GM12865 (cell line): ENCODE measurements at regions not wholly inside any gene's neighbourhood (a gene's known extent, or its start where the extent isn't known, plus 50 kb on each side); places are given as distances from the start of the nearest gene placed in this dataset.
A peak's percentile ranks its signal among the peaks of the same experiment; 100 is the strongest.
"Not testable (repeated sequence)": the region's sequence is repeated elsewhere in the genome, so short reads cannot be mapped to it uniquely, and the experiment has no call there.

ENCODE experiments used
- DNase-seq: peaks from one replicate; pipeline ENCODE4 v3.0.0; 2010; ENCODE audit warnings: low read depth
- H3K4me3 ChIP-seq: 2 replicates; pipeline ENCODE4 v1.5.1; 2011; ENCODE audit warnings: mild to moderate bottlenecking, low read depth, low read length, control low read depth

DNA sequence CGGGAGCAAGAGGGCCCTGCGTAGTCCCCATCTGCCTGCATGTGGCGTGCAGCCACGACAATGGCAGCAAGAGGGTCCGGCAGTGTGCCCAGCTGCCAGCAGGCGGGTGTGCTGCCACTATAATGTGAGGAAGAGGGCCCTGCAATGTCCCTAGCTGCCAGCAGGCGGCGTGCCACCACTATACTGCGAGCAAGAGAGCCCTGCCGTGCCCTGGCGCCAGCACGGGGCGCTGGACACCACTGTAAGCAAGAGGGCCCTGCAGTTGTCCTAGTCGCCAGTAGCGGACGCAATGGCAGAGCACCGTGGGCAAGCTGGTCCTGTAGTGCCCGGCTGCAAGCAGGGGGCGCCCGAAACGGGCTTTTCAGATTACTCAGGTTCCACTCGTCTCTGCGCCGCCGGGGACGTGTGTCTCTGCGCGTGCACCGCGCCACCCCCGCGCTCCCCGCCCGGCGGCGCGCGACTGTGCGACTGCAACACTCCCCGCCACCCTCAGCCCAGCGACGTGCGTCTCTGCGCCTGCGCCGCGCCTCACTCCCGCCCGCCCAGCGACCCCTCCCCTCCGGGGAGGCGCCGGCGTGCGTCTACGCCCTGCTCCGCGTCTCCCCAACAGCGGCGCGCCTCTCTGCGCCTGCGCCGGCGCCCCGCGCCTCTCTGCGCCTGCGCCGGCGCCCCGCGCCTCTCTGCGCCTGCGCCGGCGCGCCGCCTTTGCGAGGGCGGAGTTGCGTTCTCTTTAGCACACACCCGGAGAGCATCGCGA is 159.4 kb upstream of the FRG2B start:
- not testable (repeated sequence) for H3K4me3 ChIP-seq
- DNase-seq, result peak; percentile 0

DNA sequence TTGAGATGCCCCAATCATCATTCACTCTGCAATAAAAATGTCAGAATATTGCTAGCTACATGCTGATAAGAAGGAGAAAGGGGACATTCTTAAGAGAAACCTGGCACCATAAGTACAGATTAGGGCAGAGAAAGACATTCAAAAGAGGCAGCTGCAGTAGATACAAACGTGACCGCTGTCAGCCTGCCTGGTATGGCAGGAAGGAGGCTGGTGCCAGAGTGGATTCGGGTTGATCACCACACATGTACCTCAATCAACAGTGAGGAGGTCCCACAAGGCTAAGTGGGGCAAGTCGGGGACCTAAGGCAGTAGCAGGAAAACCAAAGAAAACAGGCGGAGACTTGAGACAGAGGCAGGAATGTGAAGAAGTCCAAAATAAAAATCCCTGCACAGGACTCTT is 158.6 kb upstream of the FRG2B start:
- not testable (repeated sequence) for DNase-seq, H3K4me3 ChIP-seq

DNA sequence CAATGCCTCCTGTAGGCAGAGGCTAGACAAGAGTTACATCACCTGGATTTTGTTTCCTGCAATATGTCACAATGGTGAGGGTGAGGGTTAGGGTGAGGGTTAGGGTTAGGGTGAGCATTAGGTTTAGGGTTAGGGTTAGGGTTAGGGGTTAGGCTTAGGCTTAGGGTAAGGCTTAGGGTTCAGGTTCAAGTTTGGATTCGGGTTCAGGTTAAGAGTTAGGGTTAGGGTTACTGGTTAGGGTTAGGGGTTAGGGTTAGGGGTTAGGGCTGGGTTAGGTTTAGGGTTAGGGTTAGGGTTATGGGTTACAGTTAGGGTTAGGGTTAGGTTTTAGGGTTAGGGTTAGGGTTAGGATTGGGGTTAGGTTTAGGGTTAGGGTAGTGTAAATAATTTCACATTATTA is 138.7 kb upstream of the FRG2B start:
- H3K4me3 ChIP-seq, DNase-seq: not testable (repeated sequence)

DNA sequence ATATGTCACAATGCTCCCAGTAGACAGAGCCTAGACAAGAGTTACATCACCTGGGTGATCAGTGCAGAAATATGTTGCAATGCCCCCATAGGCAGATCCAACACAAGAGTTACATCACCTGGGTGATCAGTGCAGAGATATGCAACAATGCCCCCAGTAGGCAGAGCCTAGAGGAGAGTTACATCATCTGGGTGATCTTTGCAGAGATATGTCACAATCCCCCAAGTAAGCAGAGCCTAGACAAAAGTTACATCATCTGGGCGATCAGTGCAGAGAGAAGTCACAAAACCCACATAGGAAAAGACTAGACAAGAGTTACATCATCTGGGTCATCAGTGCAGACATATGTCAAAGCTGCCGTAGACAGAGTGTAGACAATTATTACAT is 138.2 kb upstream of the FRG2B start:
- not testable (repeated sequence) for DNase-seq, H3K4me3 ChIP-seq

DNA sequence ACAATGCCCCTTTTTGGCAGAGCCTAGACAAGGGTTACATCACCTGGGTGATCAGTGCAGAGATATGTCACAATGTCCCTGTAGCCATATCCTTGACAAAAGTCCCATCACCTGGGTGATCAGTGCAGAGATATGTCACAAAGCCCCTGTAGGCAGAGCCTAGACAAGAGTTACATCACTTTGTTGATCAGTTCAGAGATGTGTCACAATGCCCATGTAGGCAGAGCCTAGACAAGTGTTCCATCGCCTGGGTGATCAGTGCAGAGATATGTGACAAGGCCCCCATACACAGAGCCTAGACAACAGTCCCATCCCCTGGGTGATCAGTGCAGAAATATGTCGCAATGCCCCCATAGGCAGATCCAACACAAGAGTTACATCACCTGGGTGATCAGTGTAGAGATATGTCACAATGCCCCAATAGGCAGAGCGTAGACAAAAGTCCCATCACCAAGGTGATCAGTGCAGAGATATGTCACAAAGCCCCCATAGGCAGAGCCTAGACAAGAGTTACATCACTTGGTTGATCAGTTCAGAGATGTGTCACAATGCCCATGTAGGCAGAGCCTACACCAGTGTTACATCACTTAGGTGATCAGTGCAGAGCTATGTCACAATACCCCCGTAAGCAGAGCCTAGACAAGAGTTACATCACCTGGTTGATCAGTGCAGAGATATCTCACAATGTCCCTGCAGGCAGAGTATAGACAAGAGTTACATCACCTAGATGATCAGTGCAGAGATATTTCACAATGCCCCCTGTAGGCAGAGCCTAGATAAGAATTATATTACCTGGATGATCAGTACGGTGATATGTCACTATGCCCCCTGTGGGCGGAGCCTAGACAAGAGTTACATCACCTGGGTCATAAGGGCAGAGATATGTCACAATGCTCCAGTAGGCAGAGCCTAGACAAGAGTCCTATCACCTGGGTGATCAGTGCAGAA is 137.6 kb upstream of the FRG2B start:
- DNase-seq, H3K4me3 ChIP-seq: not testable (repeated sequence)

DNA sequence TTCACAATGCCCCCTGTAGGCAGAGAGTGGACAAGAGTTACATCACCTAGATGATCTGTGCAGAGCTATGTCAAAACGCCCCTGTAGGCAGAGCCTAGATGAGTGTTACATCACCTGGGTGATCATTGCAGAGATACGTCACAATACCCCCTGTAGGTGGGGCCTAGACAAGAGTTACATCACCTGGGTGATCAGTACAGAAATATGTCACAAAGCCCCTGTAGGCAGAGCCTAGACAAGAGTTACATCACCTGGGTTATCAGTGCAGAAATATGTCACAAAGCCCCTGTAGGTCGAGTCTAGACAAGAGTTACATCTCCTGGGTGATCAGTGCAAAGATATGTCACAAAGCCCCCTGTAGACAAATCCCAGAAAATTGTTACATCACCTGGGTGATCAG is 136.6 kb upstream of the FRG2B start:
- DNase-seq, H3K4me3 ChIP-seq: not testable (repeated sequence)

DNA sequence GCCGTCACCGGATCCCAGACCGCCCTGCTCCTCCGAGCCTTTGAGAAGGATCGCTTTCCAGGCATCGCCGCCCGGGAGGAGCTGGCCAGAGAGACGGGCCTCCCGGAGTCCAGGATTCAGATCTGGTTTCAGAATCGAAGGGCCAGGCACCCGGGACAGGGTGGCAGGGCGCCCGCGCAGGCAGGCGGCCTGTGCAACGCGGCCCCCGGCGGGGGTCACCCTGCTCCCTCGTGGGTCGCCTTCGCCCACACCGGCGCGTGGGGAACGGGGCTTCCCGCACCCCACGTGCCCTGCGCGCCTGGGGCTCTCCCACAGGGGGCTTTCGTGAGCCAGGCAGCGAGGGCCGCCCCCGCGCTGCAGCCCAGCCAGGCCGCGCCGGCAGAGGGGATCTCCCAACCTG is 127.0 kb upstream of the FRG2B start:
- not testable (repeated sequence) for H3K4me3 ChIP-seq, DNase-seq
